SK-N-SH treated with all-trans-retinoic acid at 6 μM for 48 hours (cell line): ENCODE measurements at regions not wholly inside any gene's neighbourhood (a gene's known extent, or its start where the extent isn't known, plus 50 kb on each side); places are given as distances from the start of the nearest gene placed in this dataset.
"Not testable (repeated sequence)": the region's sequence is repeated elsewhere in the genome, so short reads cannot be mapped to it uniquely, and the experiment has no call there.

Experiments used
- ATAC-seq: fragments of 200-7000 bp; cut with Tn5 transposase; 3 replicates; pipeline ENCODE4 v1.9.1; 2020; ENCODE audit warnings: mild to moderate bottlenecking, moderate library complexity
- ARNTL ChIP-seq: fragments of 450-650 bp; formaldehyde crosslinking; IDR thresholded peaks from 2 replicates; pipeline ENCODE4 v1.5.0; 2020; ENCODE audit warnings: low read depth, mild to moderate bottlenecking, moderate library complexity, borderline replicate concordance
- BACH2 ChIP-seq: fragments of 250-450 bp; sonication (Bioruptor Pico); IDR thresholded peaks from 2 replicates; pipeline ENCODE4 v1.9.0; 2021; ENCODE audit warnings: mild to moderate bottlenecking, borderline replicate concordance
- CREB5 ChIP-seq: fragments of 250-450 bp; sonication (Bioruptor Pico); IDR thresholded peaks from 2 replicates; pipeline ENCODE4 v1.5.1; 2020; ENCODE audit warnings: low read depth, mild to moderate bottlenecking, moderate library complexity
- CSDC2 ChIP-seq: fragments of 250-450 bp; sonication (Bioruptor Pico); IDR thresholded peaks from 2 replicates; pipeline ENCODE4 v1.5.0; 2020; ENCODE audit warnings: mild to moderate bottlenecking, moderate library complexity
- CSRNP3 ChIP-seq: fragments of 250-450 bp; sonication (Bioruptor Pico); IDR thresholded peaks from 2 replicates; pipeline ENCODE4 v1.5.1; 2021; ENCODE audit warnings: mild to moderate bottlenecking, moderate library complexity
- ESRRG ChIP-seq: fragments of 250-450 bp; sonication (Bioruptor Pico); IDR thresholded peaks from 2 replicates; pipeline ENCODE4 v1.6.1; 2021; ENCODE audit warnings: mild to moderate bottlenecking
- GLIS3 ChIP-seq: fragments of 250-450 bp; sonication (Bioruptor Pico); IDR thresholded peaks from 2 replicates; pipeline ENCODE4 v1.5.0; 2020; ENCODE audit warnings: mild to moderate bottlenecking, moderate library complexity
- ISL1 ChIP-seq: fragments of 250-450 bp; sonication (Bioruptor Pico); IDR thresholded peaks from 2 replicates; pipeline ENCODE4 v2.1.2; 2022; ENCODE audit warnings: mild to moderate bottlenecking, moderate library complexity
- OSR1 ChIP-seq: fragments of 250-450 bp; sonication (Bioruptor Pico); IDR thresholded peaks from 2 replicates; pipeline ENCODE4 v1.8.0; 2022; ENCODE audit warnings: moderate library complexity, mild to moderate bottlenecking, inconsistent platforms
- PATZ1 ChIP-seq: fragments of 250-450 bp; sonication (Bioruptor Pico); IDR thresholded peaks from 2 replicates; pipeline ENCODE4 v1.8.0; 2020; ENCODE audit warnings: mild to moderate bottlenecking, moderate library complexity, borderline replicate concordance
- POU6F1 ChIP-seq: fragments of 250-450 bp; sonication (Bioruptor Pico); IDR thresholded peaks from 2 replicates; pipeline ENCODE4 v1.8.0; 2021; ENCODE audit warnings: low read depth, mild to moderate bottlenecking, moderate library complexity, borderline replicate concordance
- PPARA ChIP-seq: fragments of 250-450 bp; sonication (Bioruptor Pico); IDR thresholded peaks from 2 replicates; pipeline ENCODE4 v1.5.0; 2020; ENCODE audit warnings: mild to moderate bottlenecking, borderline replicate concordance
- RARB ChIP-seq: fragments of 250-450 bp; sonication (Bioruptor Pico); IDR thresholded peaks from 2 replicates; pipeline ENCODE4 v1.8.0; 2021; ENCODE audit warnings: mild to moderate bottlenecking, moderate library complexity
- SNAI2 ChIP-seq: fragments of 250-450 bp; sonication (Bioruptor Pico); IDR thresholded peaks from 2 replicates; pipeline ENCODE4 v1.5.0; 2020; ENCODE audit warnings: mild to moderate bottlenecking, moderate library complexity
- TSHZ2 ChIP-seq: fragments of 250-450 bp; sonication (Bioruptor Pico); IDR thresholded peaks from 2 replicates; pipeline ENCODE4 v1.5.0; 2020; ENCODE audit warnings: mild to moderate bottlenecking, moderate library complexity
- ZC3H10 ChIP-seq: fragments of 250-450 bp; sonication (Bioruptor Pico); IDR thresholded peaks from 2 replicates; pipeline ENCODE4 v1.5.1; 2021; ENCODE audit warnings: mild to moderate bottlenecking, moderate library complexity
- ZFP3 ChIP-seq: fragments of 250-450 bp; sonication (Bioruptor Pico); IDR thresholded peaks from 2 replicates; pipeline ENCODE4 v1.5.0; 2020; ENCODE audit warnings: mild to moderate bottlenecking, moderate library complexity
- ZNF565 ChIP-seq: fragments of 450-650 bp; formaldehyde crosslinking; conservative IDR thresholded peaks from 2 replicates; pipeline ENCODE4 v1.5.0; 2020; ENCODE audit warnings: low read depth, mild to moderate bottlenecking, moderate library complexity
- ZNF70 ChIP-seq: fragments of 450-650 bp; formaldehyde crosslinking; IDR thresholded peaks from 2 replicates; pipeline ENCODE4 v1.5.0; 2020; ENCODE audit warnings: mild to moderate bottlenecking, moderate library complexity
- ZNF8 ChIP-seq: fragments of 450-650 bp; formaldehyde crosslinking; IDR thresholded peaks from 2 replicates; pipeline ENCODE4 v1.5.0; 2020; ENCODE audit warnings: mild to moderate bottlenecking, moderate library complexity

GRCh38 chr18:42336139-42336538 lies 381.1 kb downstream of the PIK3C3 start:
- TF ChIP-seq ARNTL = no peak
- TF ChIP-seq ESRRG (CRISPR knock-in tag) = no peak
- TF ChIP-seq CSDC2 (CRISPR knock-in tag) = no peak
- TF ChIP-seq TSHZ2 (CRISPR knock-in tag) = no peak
- TF ChIP-seq CSRNP3 (CRISPR knock-in tag) = no peak
- TF ChIP-seq POU6F1 (CRISPR knock-in tag) = no peak
- no peak for TF ChIP-seq ZNF70 (CRISPR knock-in tag)
- TF ChIP-seq ZNF565 (CRISPR knock-in tag) = no peak
- no peak for TF ChIP-seq ZFP3 (CRISPR knock-in tag)
- TF ChIP-seq ISL1 (CRISPR knock-in tag) = no peak
- no peak for TF ChIP-seq GLIS3 (CRISPR knock-in tag)
- TF ChIP-seq BACH2 (CRISPR knock-in tag) = no peak
- TF ChIP-seq PPARA (CRISPR knock-in tag) = no peak
- TF ChIP-seq RARB = no peak
- no peak for TF ChIP-seq PATZ1 (CRISPR knock-in tag)
- no peak for TF ChIP-seq OSR1 (CRISPR knock-in tag)
- TF ChIP-seq ZC3H10 (CRISPR knock-in tag) = no peak
- no peak for ATAC-seq

GRCh38 chr18:42337337-42337736 lies 382.3 kb downstream of the PIK3C3 start:
- ATAC-seq = not testable (repeated sequence)

GRCh38 chr18:42338683-42339082 lies 383.6 kb downstream of the PIK3C3 start:
- ATAC-seq = no peak
- no peak for TF ChIP-seq PPARA (CRISPR knock-in tag)
- TF ChIP-seq ZNF8 (CRISPR knock-in tag) = no peak
- TF ChIP-seq SNAI2 (CRISPR knock-in tag) = no peak
- TF ChIP-seq TSHZ2 (CRISPR knock-in tag) = no peak
- no peak for TF ChIP-seq GLIS3 (CRISPR knock-in tag)
- TF ChIP-seq ZNF565 (CRISPR knock-in tag) = no peak
- no peak for TF ChIP-seq CREB5 (CRISPR knock-in tag)
- no peak for TF ChIP-seq RARB
- TF ChIP-seq PATZ1 (CRISPR knock-in tag) = no peak
- TF ChIP-seq ZC3H10 (CRISPR knock-in tag) = no peak
- TF ChIP-seq ZFP3 (CRISPR knock-in tag) = no peak
- TF ChIP-seq CSRNP3 (CRISPR knock-in tag) = no peak
- no peak for TF ChIP-seq ISL1 (CRISPR knock-in tag)
- no peak for TF ChIP-seq POU6F1 (CRISPR knock-in tag)
